Activated effector memory CD4-positive, alpha-beta T cell treated with Interleukin-2 at 50 U/mL for 16 hours (primary cell): ENCODE measurements at regions not wholly inside any gene's neighbourhood (a gene's known extent, or its start where the extent isn't known, plus 50 kb on each side); places are given as distances from the start of the nearest gene placed in this dataset.

Source experiments
- DNase-seq: peaks from one replicate; pipeline ENCODE4 v3.0.0-alpha.2; 2020

GRCh38 chr10:27451054-27451453 lies 53.0 kb upstream of the RAB18 start:
- DNase-seq: no peak

DNA sequence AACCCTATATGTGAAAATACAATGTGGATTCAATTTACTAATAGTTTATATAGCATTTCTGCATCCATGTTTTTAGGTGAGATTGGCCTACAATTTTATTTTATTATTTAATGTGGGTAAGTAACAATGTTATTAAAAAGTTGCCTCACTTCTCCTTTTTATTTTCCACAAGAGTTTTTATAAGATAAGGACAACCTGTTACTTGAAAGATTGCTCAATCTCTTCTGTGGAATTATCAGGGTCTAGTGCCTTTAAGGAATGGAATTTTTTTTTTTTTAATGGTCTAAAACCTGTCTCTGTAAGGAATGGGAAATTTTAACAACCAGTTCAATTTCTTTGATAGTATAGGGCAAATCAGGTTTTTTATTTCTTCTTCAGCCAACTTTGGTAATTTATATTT lies 53.9 kb upstream of the RAB18 start:
- no peak for DNase-seq

- no peak for DNase-seq
Measured at GRCh38 chr10:27449571-27449970, 54.5 kb upstream of the RAB18 start.

DNA sequence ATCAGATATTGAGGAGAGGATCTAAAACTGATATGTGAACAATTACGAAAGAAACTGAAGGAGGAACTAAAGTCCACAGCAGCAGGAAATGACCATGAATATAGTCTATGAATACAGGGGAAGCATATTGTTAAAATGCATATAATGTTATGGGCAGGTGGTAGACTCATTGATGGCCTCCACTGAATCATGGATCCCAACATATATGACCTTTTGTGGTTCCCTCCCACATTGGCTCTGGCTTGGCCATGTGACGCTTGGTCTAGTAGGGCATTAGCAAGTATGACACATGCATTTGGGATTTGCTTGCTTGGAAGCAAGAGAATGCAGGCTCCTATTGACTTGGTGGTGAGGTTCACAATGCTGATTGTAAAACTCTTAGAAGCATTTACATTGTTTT lies 55.2 kb upstream of the RAB18 start:
- DNase-seq: no peak

DNA sequence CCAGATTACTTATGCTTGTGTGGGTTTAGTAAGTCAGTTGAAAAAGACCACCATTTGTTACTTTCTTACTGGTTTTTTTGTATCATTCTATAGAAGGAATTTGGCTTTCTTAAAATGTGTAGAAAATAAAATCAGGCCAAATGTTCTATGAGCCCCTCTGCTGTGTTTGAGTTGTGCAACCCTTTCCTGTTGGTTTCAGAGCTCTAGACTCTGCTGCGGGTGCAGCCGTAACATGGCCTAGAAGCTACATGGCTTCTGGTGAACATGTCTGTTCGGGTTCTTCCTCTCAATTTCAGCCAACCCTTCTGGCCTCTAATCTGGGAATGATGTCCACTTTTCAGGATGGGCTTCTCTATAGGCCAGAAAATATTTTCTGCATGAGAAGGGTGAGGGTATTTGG lies 56.6 kb upstream of the RAB18 start:
- DNase-seq: no peak

DNA sequence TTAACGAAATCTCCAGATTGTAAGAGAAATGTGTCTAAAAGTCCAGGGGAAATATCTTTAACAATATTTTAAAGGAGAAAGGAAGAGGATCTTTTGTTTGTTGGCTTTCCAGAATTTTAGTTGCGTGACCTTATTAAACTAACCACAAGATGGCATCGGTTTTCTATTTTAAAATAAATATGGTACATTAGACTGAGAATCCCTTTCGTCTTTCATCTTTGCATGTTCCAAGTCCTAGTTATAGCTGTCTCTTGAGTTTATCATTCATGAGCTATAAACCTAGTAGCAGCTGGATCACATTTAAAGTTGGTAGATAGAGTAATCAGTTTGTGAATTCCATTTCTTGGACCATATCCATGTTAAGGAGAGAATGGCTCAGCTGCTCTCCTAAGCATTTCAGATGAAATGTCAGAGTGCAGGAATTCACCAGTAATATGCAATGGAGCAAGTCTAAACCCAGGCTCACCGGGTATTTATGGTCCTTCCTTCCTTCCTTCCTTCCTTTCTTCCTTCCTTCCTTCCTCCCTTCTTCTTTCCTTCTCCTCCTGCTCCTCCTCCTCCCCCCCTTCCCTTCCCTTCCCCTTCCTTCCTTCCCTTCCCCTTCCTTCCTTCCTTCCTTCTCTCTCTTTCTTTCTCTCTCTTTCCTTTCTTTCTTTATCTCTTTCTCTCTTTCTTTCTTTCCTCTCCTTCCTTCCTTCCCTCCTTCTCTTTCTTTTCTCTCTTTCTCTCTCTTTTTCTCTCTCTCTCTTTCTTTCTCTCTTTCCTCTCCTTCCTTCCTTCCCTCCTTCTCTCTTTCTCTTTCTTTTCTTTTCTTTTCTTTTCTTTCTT lies 57.8 kb upstream of the RAB18 start:
- DNase-seq: no peak

- DNase-seq: no peak
Measured at GRCh38 chr10:27445070-27445469, 59.0 kb upstream of the RAB18 start.

- no peak for DNase-seq
Measured at GRCh38 chr10:27440478-27440877, 63.6 kb upstream of the RAB18 start.

DNA sequence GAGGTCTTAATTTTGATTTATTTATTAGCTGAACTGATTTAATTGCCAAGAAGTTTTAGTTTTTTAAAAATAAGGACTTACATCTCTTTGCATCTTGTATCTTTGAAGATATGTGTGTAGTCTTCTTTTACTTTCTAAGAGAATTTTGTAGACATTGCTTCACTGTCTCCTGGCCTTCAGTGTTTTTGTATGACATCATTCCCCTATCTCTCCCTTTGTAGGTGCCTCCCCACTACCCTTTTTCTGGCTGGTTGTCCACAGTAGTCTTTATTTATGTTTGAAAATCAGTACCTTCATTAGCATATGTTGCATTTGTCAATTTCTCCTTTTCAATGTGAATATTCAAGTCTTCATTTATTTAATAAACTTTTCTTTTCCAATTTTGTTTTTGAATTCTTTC lies 64.1 kb upstream of the RAB18 start:
- DNase-seq: no peak

- DNase-seq: no peak
Measured at GRCh38 chr10:27439101-27439500, 65.0 kb upstream of the RAB18 start.

DNA sequence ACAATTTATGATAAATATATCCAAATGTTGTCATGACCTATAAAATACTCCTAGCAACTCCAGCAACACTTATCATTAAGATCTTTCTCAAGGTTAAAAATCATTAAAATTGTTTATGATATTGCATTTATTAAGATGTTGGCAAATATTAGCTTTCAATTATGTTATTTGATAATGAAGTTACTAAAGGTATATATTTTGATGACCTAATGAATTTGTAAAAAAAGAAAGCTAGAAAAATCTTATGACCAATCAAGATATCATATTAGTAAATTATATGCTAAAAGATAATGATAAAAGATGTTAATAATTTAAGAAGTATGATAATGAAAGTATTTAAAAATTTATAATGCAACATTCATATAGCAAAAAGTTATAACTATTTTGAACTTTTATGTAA lies 66.3 kb upstream of the RAB18 start:
- DNase-seq: no peak

- no peak for DNase-seq
Measured at GRCh38 chr10:27436710-27437109, 67.4 kb upstream of the RAB18 start.

GRCh38 chr10:27433976-27434375 lies 70.1 kb upstream of the RAB18 start:
- no peak for DNase-seq

DNA sequence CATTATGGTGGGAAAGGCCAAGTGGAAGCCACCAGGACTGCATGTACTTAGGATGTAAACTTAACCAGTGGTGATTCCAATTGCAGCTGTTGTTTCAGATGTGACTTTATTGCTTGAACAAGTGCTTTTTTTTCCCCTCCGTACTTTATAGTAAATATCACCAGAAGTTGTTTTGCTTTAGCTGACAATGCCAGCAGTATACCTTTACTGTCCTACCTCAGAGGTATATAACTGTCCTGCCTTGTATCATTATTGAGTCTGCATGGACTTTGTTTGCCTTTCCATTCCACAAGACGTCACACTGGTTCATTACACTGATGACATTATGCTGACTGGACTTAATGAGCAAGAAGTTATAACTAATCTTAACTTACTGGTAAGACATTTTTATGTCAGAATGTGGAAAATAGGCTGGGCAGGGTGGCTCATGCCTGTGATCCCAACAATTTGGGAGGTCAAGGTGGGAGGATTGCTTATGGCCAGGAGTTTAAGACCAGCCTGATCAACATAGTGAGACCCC lies 77.1 kb upstream of the RAB18 start:
- DNase-seq: no peak

- no peak for DNase-seq
Measured at GRCh38 chr10:27413831-27414348, 90.2 kb upstream of the RAB18 start.

DNA sequence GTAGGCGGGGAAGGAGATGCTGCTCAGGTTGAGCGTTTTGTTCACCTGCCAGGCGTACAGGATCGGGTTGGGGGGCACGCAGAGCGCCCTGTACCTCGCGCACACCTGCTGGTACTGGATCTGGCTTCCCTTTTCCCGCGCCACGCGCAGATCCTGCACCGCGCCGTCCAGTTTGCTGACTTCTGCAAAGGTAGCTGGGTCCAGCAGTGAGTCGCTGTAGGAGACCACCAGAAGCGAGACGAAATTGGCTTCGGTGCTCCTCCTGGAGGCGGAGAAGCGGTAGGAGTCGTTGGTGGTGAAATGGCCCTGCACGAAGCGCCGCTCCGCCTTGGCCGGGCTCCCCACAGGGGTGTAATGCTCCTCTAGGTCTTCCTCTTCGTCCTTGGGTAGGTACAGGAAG lies 90.7 kb upstream of the RAB18 start:
- no peak for DNase-seq

DNA sequence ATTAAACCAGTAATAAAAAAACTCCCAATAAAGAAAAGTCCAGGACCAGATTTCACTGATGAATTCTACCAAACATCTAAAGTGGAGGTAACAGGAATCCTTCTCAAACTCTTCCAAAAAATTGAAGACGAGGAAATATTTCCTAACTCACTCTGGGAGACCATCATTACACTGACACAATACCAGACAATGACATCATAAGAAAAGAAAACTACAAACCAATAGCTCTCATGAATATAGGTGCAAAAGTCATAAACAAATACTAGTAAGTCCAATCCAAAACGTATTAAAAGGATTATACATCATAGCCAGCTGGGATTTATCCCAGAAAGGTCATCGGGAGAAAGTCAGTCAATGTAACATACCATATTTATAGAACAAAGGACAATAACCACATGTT lies 94.0 kb upstream of the RAB18 start:
- DNase-seq: no peak

DNA sequence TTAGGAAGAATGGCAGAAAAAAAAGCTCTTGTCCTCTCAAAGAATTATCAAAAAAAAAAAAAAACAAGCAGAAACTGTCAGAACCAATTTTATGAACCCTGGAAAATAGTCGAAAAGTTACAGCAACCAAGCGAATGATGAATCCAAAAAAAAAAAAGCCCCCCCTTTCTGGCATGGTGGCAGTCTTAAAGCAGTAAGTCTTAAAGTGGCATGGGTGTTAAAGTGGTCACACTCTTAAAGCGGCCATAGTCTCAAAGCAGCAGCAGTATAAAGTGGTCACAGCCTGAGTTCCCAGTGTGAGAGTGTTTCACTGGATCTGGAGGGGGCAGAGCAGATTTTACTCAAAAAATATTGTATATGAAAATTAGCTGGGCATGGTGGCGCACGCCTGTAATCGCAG lies 96.8 kb upstream of the RAB18 start:
- no peak for DNase-seq

- no peak for DNase-seq
Measured at GRCh38 chr10:27399871-27400270, 104.2 kb upstream of the RAB18 start.

GRCh38 chr10:27393961-27394360 lies 110.1 kb upstream of the RAB18 start:
- DNase-seq: no peak

DNA sequence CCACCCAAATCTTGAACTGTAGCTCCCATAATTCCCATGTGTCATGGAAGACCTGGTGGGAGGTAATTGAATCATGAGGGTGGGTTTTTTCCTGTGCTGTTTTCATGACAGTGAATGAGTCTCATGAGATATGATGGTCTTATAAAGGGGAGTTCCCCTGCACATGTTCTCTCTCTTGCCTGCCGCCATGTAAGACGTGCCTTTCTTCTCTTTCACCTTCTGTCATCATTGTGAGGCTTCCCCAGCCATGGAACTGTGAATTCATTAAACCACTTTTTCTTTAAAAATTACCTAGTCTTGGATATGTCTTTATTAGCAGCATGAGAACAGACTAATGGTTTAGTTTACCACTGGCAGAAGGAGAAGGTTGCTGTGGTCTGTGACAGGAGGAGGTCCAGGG lies 111.5 kb upstream of the RAB18 start:
- DNase-seq: no peak

DNA sequence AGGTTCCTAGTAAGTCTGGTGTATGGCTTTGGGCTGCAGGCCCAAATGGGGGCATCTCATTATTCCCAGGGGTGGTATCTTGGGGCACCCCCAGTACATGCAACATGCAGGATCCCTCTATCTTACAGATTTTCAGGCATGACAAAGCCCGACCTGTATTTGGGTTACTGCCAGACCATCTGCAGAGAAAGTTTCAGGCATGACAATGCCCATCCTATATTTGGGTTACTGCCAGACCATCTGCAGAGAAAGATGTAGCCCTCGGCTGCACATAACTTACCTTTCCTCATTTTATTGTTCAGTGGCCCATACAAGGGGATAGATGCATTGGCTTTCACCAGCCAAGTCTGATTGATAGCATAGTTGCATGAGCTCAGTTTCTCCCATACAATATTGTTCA lies 112.2 kb upstream of the RAB18 start:
- no peak for DNase-seq

- DNase-seq: no peak
Measured at GRCh38 chr10:27391325-27391724, 112.8 kb upstream of the RAB18 start.

GRCh38 chr10:27390681-27391080 lies 113.4 kb upstream of the RAB18 start:
- DNase-seq: no peak
